ENCODE measurements at regions not wholly inside any gene's neighbourhood (a gene's known extent, or its start where the extent isn't known, plus 50 kb on each side); places are given as distances from the start of the nearest gene placed in this dataset.

DNA sequence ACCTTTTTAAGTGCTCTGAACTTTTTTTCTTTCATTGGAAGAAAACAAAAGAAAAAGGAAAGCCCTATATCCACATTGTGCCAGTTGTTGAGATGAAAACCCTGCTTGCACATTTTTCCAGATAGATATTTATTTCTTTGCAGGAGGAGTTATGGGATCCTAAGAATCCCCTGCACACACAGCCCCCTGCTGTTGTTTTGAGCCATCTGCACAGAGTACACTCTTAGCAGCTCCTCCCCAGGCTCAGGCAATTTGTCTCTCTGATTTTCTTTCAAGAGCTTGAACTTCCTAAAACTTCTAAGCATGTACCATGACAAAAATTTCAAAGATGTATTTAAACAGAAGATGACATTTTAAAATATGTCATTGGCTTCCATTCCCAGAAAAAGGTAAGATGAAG lies 436.9 kb downstream of the METTL4 start:
- Histone ChIP-seq H3K36me3 (ENCODE audit: control insufficient read depth, insufficient read depth, low read length) (no peaks in the 10 kb centered on the region), H3K4me3 (ENCODE audit: low read depth, low read length) (no peak overlapping the region), H3K27me3 (ENCODE audit: control insufficient read depth, insufficient read depth, low read length) (no peaks in the 10 kb centered on the region)
- FAIRE-seq (no peak), DNase-seq (ENCODE audit: low read depth) (no peak)
- TF ChIP-seq, protein P1, sequence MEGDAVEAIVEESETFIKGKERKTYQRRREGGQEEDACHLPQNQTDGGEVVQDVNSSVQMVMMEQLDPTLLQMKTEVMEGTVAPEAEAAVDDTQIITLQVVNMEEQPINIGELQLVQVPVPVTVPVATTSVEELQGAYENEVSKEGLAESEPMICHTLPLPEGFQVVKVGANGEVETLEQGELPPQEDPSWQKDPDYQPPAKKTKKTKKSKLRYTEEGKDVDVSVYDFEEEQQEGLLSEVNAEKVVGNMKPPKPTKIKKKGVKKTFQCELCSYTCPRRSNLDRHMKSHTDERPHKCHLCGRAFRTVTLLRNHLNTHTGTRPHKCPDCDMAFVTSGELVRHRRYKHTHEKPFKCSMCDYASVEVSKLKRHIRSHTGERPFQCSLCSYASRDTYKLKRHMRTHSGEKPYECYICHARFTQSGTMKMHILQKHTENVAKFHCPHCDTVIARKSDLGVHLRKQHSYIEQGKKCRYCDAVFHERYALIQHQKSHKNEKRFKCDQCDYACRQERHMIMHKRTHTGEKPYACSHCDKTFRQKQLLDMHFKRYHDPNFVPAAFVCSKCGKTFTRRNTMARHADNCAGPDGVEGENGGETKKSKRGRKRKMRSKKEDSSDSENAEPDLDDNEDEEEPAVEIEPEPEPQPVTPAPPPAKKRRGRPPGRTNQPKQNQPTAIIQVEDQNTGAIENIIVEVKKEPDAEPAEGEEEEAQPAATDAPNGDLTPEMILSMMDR (IDR thresholded peaks at IDR 0.05; ENCODE audit: insufficient read depth, low read length, severe bottlenecking) = no peak

DNA sequence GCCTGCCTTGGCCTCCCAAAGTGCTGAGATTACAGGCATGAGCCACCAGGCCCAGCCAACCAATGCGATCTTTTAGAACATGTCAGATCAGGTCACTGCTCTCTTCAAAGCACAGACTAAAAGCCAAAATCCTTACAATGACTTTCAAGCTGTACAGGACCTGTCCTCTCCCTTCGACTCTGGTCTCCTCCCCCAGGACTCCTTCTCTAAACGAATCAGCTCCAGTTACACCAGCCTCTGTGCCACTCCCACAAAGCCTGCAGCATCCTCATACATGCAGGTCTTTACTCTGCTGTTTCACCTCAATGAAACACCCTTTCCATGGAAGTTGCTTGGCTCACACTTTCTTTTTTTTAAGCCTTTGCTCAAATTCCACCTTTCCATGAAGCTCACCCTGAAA lies 436.0 kb downstream of the METTL4 start:
- FAIRE-seq (no peak), DNase-seq (ENCODE audit: low read depth) (no peak)
- Histone ChIP-seq H3K36me3 (ENCODE audit: control insufficient read depth, insufficient read depth, low read length) (no peaks in the 10 kb centered on the region), H3K4me3 (ENCODE audit: low read depth, low read length) (no peak overlapping the region), H3K27me3 (ENCODE audit: control insufficient read depth, insufficient read depth, low read length) (no peaks in the 10 kb centered on the region)
- TF ChIP-seq, protein P1 (IDR thresholded peaks at IDR 0.05; ENCODE audit: insufficient read depth, low read length, severe bottlenecking) = no peak

DNA sequence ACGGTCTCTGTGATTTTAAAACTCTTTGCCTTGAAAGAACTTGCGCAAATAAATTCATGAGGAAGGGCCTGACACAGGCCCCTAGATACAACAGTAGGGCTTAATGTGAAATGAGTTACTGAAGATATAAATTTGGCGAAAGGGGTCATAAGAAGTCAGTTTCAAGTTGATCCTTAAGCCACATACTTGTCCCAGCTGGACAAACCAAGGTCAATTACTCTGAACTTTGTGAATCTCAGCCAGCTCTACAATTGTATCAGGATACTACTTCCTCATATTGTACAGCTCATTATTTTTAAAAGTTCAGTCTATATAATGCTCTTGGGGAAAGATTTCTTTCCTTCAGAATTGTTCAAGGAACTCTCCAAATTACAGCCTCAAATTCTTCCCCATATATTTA lies 432.8 kb downstream of the METTL4 start:
- FAIRE-seq = no peak
- Histone ChIP-seq H3K27me3 (ENCODE audit: control insufficient read depth, insufficient read depth, low read length) (no peaks in the 10 kb centered on the region), H3K4me3 (ENCODE audit: low read depth, low read length) (no peak overlapping the region), H3K36me3 (ENCODE audit: control insufficient read depth, insufficient read depth, low read length) (no peaks in the 10 kb centered on the region)
- TF ChIP-seq, protein P1 (IDR thresholded peaks at IDR 0.05; ENCODE audit: insufficient read depth, low read length, severe bottlenecking) = no peak
- DNase-seq (ENCODE audit: low read depth) = no peak

DNA sequence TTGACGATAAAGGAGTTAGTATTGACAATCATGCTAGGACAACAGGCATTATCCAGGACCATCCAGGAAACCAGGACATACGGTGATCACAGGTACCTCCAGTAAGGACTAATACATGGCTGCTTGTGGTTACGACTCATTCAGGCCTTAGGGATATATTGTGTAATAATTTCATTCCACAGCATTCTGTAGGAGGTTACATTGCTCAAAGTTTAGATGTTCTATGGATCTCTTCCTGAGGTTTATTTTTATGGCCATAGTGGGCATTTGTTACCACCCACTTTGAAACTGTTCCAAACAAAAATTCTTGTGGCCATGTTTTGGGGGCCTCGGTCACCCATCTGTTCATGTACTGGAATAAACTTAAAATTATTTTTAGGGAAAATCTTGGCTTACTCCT lies 431.6 kb downstream of the METTL4 start:
- Histone ChIP-seq H3K27me3 (ENCODE audit: control insufficient read depth, insufficient read depth, low read length) (no peaks in the 10 kb centered on the region), H3K36me3 (ENCODE audit: control insufficient read depth, insufficient read depth, low read length) (no peaks in the 10 kb centered on the region), H3K4me3 (ENCODE audit: low read depth, low read length) (no peak overlapping the region)
- TF ChIP-seq, protein P1 (IDR thresholded peaks at IDR 0.05; ENCODE audit: insufficient read depth, low read length, severe bottlenecking) = no peak
- peak; percentile 58 for FAIRE-seq
- DNase-seq (ENCODE audit: low read depth) = peak; percentile 92

DNA sequence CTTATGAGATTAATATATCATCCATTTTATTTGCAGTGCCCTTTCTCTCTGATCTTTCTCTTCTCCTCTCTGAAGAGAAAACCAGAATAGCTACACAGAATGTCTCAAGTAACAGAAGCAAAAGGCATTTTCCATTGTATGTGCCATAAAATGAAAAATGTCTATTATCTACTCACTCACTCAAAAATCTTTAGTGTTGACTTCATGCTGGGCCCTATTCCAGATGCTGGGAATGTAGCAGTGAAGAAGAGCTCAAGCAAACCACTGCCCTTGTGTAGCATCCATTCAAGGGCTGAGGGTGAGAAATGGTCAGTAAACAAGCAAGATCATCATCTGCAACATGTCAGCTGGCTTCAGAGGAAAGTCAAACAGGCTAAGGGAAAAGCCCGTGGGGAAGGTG lies 427.7 kb downstream of the METTL4 start:
- FAIRE-seq (peak; percentile 7), DNase-seq (ENCODE audit: low read depth) (no peak)
- Histone ChIP-seq H3K36me3 (ENCODE audit: control insufficient read depth, insufficient read depth, low read length) (no peaks in the 10 kb centered on the region), H3K27me3 (ENCODE audit: control insufficient read depth, insufficient read depth, low read length) (no peaks in the 10 kb centered on the region), H3K4me3 (ENCODE audit: low read depth, low read length) (no peak overlapping the region)
- TF ChIP-seq, protein P1 (IDR thresholded peaks at IDR 0.05; ENCODE audit: insufficient read depth, low read length, severe bottlenecking) = no peak

DNA sequence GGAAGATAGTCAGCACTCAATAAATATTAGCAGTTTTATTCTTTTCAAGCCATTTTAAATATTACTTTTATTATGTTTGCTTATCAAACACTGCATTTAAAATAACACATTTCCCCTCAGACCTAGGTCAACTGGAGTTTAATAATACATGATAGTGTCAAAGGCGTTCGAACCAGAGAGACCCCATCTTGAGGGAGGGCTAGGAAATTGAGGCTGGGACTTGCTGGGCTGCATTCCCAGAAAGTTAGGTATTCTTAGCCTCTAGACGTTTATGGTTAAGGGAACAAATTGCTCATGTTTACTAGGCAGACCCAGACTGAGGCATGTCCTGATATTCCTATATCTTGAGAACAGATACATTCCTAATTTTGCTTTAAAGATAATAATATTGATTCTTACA lies 426.5 kb downstream of the METTL4 start:
- Histone ChIP-seq H3K4me3 (ENCODE audit: low read depth, low read length) (no peak overlapping the region), H3K27me3 (ENCODE audit: control insufficient read depth, insufficient read depth, low read length) (no peaks in the 10 kb centered on the region), H3K36me3 (ENCODE audit: control insufficient read depth, insufficient read depth, low read length) (no peaks in the 10 kb centered on the region)
- DNase-seq (ENCODE audit: low read depth) (no peak), FAIRE-seq (no peak)
- TF ChIP-seq, protein P1 (IDR thresholded peaks at IDR 0.05; ENCODE audit: insufficient read depth, low read length, severe bottlenecking) = no peak

All from bronchial epithelial cell (primary cell).